SU-DHL-6 (cell line): ENCODE measurements at regions not wholly inside any gene's neighbourhood (a gene's known extent, or its start where the extent isn't known, plus 50 kb on each side); places are given as distances from the start of the nearest gene placed in this dataset.

ENCODE experiments used
- H2AFZ ChIP-seq: fragments of 200-600 bp; sonication (generic); 2 replicates; pipeline ENCODE4 v1.6.1; 2014; ENCODE audit warnings: low read depth, mild to moderate bottlenecking, moderate library complexity, mixed read lengths, antibody characterized with exemption, low read length; ENCODE audit not compliant: severe bottlenecking
- H3F3A ChIP-seq: fragments of 200-600 bp; shearing (Covaris generic); 2 replicates; pipeline ENCODE4 v1.6.0; 2016; ENCODE audit warnings: antibody characterized with exemption, mild to moderate bottlenecking; ENCODE audit not compliant: insufficient read depth
- H3K27ac ChIP-seq: fragments of 200-600 bp; sonication (generic); 2 replicates; pipeline ENCODE4 v1.5.1; 2016; ENCODE audit warnings: low read depth, mild to moderate bottlenecking, low read length, moderate library complexity, mixed read lengths
- H3K27me3 ChIP-seq: fragments of 200-600 bp; sonication (generic), shearing (Covaris generic); 2 replicates; pipeline ENCODE4 v1.6.0; 2014; ENCODE audit warnings: mild to moderate bottlenecking, low read length
- H3K36me3 ChIP-seq: fragments of 200-600 bp; sonication (generic); 2 replicates; pipeline ENCODE4 v1.6.1; 2014; ENCODE audit warnings: mild to moderate bottlenecking, low read length, mixed read lengths
- H3K4me2 ChIP-seq: fragments of 300-600, 200-600 bp; shearing (Covaris generic), sonication (generic); 2 replicates; pipeline ENCODE4 v1.6.0; 2014; ENCODE audit warnings: low read length, low read depth, mild to moderate bottlenecking; ENCODE audit not compliant: poor library complexity, severe bottlenecking
- H3K4me3 ChIP-seq: fragments of 200-600 bp; sonication (generic); 2 replicates; pipeline ENCODE4 v1.5.1; 2014; ENCODE audit warnings: antibody characterized with exemption, low read length, mild to moderate bottlenecking, mixed read lengths; ENCODE audit not compliant: insufficient read depth, poor library complexity, severe bottlenecking
- H3K79me2 ChIP-seq: fragments of 200-600 bp; sonication (generic); 2 replicates; pipeline ENCODE4 v1.6.1; 2014; ENCODE audit warnings: mild to moderate bottlenecking, low read length, moderate library complexity; ENCODE audit not compliant: insufficient read depth
- H3K9ac ChIP-seq: fragments of 200-600 bp; sonication (generic); 2 replicates; pipeline ENCODE4 v1.7.0; 2014; ENCODE audit warnings: mild to moderate bottlenecking, low read length
- H3K9me2 ChIP-seq: fragments of 200-600 bp; sonication (generic); replicated peaks from 2 replicates; pipeline ENCODE4 v1.6.1; 2014; ENCODE audit warnings: low read length; ENCODE audit not compliant: insufficient read depth
- H3K9me3 ChIP-seq: fragments of 200-600 bp; sonication (generic); 2 replicates; pipeline ENCODE4 v1.6.1; 2014; ENCODE audit warnings: low read length, mixed read lengths; ENCODE audit not compliant: insufficient read depth
- H4K20me1 ChIP-seq: fragments of 200-600 bp; sonication (generic); 2 replicates; pipeline ENCODE4 v1.6.1; 2014; ENCODE audit warnings: low read depth, mild to moderate bottlenecking, antibody characterized with exemption, low read length, moderate library complexity, mixed read lengths
- EZH2phosphoT487 ChIP-seq: fragments of 200-600 bp; sonication (generic), shearing (Covaris generic); conservative IDR thresholded peaks from 2 replicates; pipeline ENCODE4 v1.6.1; 2018; ENCODE audit warnings: mild to moderate bottlenecking, antibody characterized with exemption, low read length, moderate library complexity, mixed read lengths
- TF ChIP-seq, protein P1 (sequence below): fragments of 200-600 bp; sonication (generic); IDR thresholded peaks from one replicate; pipeline ENCODE4 v1.5.1; 2017; ENCODE audit warnings: antibody characterized with exemption, mild to moderate bottlenecking, low read length, moderate library complexity; ENCODE audit not compliant: insufficient read depth, poor library complexity, severe bottlenecking

DNA sequence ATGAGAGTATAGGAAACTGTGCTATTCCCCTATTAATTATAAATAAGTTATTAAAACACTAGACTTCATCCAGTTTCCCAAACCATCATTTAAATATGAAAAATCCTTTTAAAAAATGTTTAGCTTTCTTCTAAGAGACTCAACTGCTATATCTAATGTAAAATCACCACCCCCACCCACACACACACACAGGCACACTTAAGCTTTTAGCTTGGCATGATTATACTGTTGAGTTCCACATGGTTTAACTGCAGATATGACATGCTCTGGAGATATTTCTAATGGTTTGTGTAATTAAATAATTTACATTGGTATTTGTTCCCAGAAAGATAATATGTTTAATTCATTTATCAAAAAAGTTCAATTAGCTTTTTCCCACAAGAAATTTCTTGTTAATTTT lies 1700.1 kb upstream of the SLC10A2 start:
- Histone ChIP-seq H3K9me2 (no peaks in the 10 kb centered on the region), H3K79me2 (no peaks in the 10 kb centered on the region), H3K36me3 (no peaks in the 10 kb centered on the region), H3F3A (no peaks in the 10 kb centered on the region), H3K27me3 (no peaks in the 10 kb centered on the region), H3K4me3 (no peak overlapping the region), H3K9me3 (no peaks in the 10 kb centered on the region), H3K27ac (no peak overlapping the region), H4K20me1 (no peaks in the 10 kb centered on the region), H3K9ac (no peak overlapping the region), H3K4me2 (no peak overlapping the region), H2AFZ (no peak overlapping the region)
- TF ChIP-seq EZH2phosphoT487, result no peak
- TF ChIP-seq, protein P1, sequence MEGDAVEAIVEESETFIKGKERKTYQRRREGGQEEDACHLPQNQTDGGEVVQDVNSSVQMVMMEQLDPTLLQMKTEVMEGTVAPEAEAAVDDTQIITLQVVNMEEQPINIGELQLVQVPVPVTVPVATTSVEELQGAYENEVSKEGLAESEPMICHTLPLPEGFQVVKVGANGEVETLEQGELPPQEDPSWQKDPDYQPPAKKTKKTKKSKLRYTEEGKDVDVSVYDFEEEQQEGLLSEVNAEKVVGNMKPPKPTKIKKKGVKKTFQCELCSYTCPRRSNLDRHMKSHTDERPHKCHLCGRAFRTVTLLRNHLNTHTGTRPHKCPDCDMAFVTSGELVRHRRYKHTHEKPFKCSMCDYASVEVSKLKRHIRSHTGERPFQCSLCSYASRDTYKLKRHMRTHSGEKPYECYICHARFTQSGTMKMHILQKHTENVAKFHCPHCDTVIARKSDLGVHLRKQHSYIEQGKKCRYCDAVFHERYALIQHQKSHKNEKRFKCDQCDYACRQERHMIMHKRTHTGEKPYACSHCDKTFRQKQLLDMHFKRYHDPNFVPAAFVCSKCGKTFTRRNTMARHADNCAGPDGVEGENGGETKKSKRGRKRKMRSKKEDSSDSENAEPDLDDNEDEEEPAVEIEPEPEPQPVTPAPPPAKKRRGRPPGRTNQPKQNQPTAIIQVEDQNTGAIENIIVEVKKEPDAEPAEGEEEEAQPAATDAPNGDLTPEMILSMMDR, result no peak

DNA sequence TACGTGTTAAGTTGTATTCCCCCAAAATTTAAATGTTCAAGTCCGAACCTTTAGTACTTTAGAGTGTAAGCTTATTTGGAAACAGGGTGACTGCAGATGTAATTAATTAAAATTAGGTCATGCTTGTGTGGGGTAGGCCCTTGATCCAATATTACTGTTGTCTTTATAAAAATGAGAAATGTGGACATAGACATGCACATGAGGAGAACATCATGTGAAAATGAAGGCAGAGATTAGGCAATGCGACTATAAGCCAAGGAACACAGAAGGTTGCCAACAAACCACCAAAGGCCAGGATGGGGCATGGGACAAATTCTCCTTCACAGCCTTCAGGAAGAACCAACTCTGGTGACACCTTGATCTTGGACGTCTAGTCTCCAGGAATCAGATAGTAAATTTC lies 1698.4 kb upstream of the SLC10A2 start:
- H4K20me1 ChIP-seq, result no peaks in the 10 kb centered on the region
- no peak overlapping the region for H2AFZ ChIP-seq
- H3K9me3 ChIP-seq, result no peaks in the 10 kb centered on the region
- no peaks in the 10 kb centered on the region for H3K9me2 ChIP-seq
- H3K36me3 ChIP-seq, result no peaks in the 10 kb centered on the region
- TF ChIP-seq, protein P1, result no peak
- H3K27ac ChIP-seq, result no peak overlapping the region
- H3K4me2 ChIP-seq, result no peak overlapping the region
- no peaks in the 10 kb centered on the region for H3F3A ChIP-seq
- no peaks in the 10 kb centered on the region for H3K79me2 ChIP-seq
- H3K27me3 ChIP-seq, result no peaks in the 10 kb centered on the region
- H3K9ac ChIP-seq, result no peak overlapping the region
- no peak overlapping the region for H3K4me3 ChIP-seq

DNA sequence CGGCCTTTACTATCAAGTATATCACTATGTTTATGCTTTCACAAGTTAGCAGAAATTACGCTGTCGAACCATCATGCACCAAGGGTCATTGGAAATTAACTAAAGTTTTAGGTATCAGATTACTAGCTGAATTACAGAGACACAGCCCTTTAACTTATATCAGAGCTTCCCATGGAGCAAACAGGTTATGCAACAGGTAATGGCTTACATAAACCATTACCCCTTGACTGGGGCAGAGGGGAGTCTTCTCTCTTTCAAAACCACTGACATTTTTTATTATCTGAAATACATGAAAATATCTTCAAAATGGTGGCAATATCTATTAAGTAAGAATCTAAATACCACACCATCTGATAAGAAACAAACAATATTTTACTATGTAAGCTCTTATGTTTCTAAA lies 1692.9 kb upstream of the SLC10A2 start:
- H3K79me2 ChIP-seq, result no peaks in the 10 kb centered on the region
- no peak overlapping the region for H3K27ac ChIP-seq
- H3K27me3 ChIP-seq, result no peaks in the 10 kb centered on the region
- H3K9ac ChIP-seq, result no peak overlapping the region
- H3K36me3 ChIP-seq, result no peaks in the 10 kb centered on the region
- no peaks in the 10 kb centered on the region for H3K9me2 ChIP-seq
- no peak overlapping the region for H3K4me2 ChIP-seq
- no peak overlapping the region for H3K4me3 ChIP-seq
- no peaks in the 10 kb centered on the region for H3K9me3 ChIP-seq
- H2AFZ ChIP-seq, result no peak overlapping the region
- TF ChIP-seq, protein P1, result no peak
- no peak for TF ChIP-seq EZH2phosphoT487
- no peaks in the 10 kb centered on the region for H3F3A ChIP-seq
- H4K20me1 ChIP-seq, result no peaks in the 10 kb centered on the region

DNA sequence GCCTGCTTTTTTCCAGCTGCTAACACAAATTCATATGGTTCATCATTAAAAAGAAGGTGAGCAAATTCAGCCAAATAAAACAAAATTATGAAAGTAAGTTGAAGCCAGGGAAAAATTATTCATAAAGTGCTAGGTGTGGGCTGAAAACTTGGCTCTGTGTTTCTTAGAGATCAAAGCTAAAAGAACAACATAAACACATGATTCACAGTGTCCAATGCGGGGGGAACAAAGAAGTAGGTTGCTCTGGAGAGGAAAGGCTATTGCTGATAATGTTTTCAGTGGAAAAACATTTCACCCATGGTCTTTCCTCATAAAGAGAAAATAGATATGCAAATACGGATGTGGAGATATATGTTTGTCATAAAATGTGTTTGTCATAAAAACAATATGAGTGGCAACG lies 1691.5 kb upstream of the SLC10A2 start:
- Histone ChIP-seq H3K9me3 (no peaks in the 10 kb centered on the region), H3K4me2 (no peak overlapping the region), H3F3A (no peaks in the 10 kb centered on the region), H3K36me3 (no peaks in the 10 kb centered on the region), H3K27me3 (no peaks in the 10 kb centered on the region), H4K20me1 (no peaks in the 10 kb centered on the region), H3K27ac (no peak overlapping the region), H3K9ac (no peak overlapping the region), H3K4me3 (no peak overlapping the region), H3K79me2 (no peaks in the 10 kb centered on the region), H3K9me2 (no peaks in the 10 kb centered on the region), H2AFZ (no peak overlapping the region)
- TF ChIP-seq, protein P1, result no peak
- no peak for TF ChIP-seq EZH2phosphoT487
